Peyer's patch (tissue), 4 donors: ENCODE measurements at regions not wholly inside any gene's neighbourhood (a gene's known extent, or its start where the extent isn't known, plus 50 kb on each side); places are given as distances from the start of the nearest gene placed in this dataset.

Experiments used
- POLR2A ChIP-seq, 2 donors: fragments of 450-650 bp; IDR thresholded peaks; one replicate each; pipeline ENCODE4 v1.5.1; 2017; ENCODE audit warnings: antibody characterized with exemption in 2 of 2, mild to moderate bottlenecking in 2 of 2, moderate library complexity in 2 of 2
- TF ChIP-seq, protein P1 (sequence below), 6 experiments: fragments of 450-650 bp in 4 of 6; fragments of 200-600 bp in 2 of 6; sonication (generic) in 1 of 6; IDR thresholded peaks; one replicate each; pipeline ENCODE4 v1.5.1; 2017 to 2019; ENCODE audit warnings: antibody characterized with exemption in 6 of 6, mild to moderate bottlenecking in 3 of 6, moderate library complexity in 1 of 6

DNA sequence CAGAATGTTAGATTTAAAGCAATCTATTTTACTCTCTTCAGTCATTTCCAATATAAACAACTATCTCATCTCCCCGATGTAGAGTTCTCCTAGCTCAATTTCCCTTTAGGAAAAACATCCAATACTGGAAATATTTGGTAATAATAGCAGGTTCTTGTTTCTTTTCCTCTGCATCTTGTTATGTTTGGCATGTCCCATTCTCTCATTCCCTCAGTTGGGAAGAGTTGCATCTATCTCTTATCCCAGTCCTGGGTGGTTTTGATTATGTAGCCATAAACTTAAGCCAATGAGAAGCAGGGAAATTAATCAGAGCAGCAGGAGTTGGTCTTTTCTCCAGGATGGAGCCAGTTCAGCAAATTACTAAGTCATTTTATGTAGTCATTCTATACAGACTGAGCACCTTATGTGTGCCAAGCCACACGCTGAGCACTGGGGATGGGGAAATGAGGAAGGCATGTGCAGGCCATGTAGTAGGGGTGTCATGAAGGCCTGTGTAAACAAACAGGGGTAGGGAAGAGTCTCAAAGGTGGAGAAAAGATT is 418.2 kb upstream of the NFIA start:
- no peak for TF ChIP-seq POLR2A (IDR thresholded peaks at IDR 0.05)
- TF ChIP-seq, protein P1, sequence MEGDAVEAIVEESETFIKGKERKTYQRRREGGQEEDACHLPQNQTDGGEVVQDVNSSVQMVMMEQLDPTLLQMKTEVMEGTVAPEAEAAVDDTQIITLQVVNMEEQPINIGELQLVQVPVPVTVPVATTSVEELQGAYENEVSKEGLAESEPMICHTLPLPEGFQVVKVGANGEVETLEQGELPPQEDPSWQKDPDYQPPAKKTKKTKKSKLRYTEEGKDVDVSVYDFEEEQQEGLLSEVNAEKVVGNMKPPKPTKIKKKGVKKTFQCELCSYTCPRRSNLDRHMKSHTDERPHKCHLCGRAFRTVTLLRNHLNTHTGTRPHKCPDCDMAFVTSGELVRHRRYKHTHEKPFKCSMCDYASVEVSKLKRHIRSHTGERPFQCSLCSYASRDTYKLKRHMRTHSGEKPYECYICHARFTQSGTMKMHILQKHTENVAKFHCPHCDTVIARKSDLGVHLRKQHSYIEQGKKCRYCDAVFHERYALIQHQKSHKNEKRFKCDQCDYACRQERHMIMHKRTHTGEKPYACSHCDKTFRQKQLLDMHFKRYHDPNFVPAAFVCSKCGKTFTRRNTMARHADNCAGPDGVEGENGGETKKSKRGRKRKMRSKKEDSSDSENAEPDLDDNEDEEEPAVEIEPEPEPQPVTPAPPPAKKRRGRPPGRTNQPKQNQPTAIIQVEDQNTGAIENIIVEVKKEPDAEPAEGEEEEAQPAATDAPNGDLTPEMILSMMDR (IDR thresholded peaks at IDR 0.05), result no peak
